Osteocyte (in vitro differentiated cells): ENCODE measurements at regions not wholly inside any gene's neighbourhood (a gene's known extent, or its start where the extent isn't known, plus 50 kb on each side); places are given as distances from the start of the nearest gene placed in this dataset.

ENCODE experiments used
- DNase-seq: peaks from one replicate; pipeline ENCODE4 v3.0.0; 2021; ENCODE audit warnings: mixed read lengths; ENCODE audit not compliant: unreplicated experiment; ENCODE audit errors: extremely low spot score
- H3K27ac Mint-ChIP-seq: one replicate; pipeline ENCODE4 v1.8.0; 2021; ENCODE audit warnings: mild to moderate bottlenecking, mixed read lengths; ENCODE audit not compliant: unreplicated experiment
- H3K27me3 Mint-ChIP-seq: one replicate; pipeline ENCODE4 v1.8.0; 2021; ENCODE audit warnings: mixed read lengths; ENCODE audit not compliant: unreplicated experiment
- H3K36me3 Mint-ChIP-seq: one replicate; pipeline ENCODE4 v1.8.0; 2021; ENCODE audit warnings: mixed read lengths; ENCODE audit not compliant: unreplicated experiment
- H3K4me1 Mint-ChIP-seq: one replicate; pipeline ENCODE4 v1.8.0; 2021; ENCODE audit warnings: mixed read lengths; ENCODE audit not compliant: unreplicated experiment
- H3K4me3 Mint-ChIP-seq: one replicate; pipeline ENCODE4 v1.8.0; 2021; ENCODE audit warnings: mild to moderate bottlenecking, moderate library complexity, mixed read lengths; ENCODE audit not compliant: unreplicated experiment
- H3K9me3 Mint-ChIP-seq: one replicate; pipeline ENCODE4 v1.8.0; 2021; ENCODE audit warnings: mixed read lengths; ENCODE audit not compliant: unreplicated experiment
- CTCF ChIP-seq: fragments of 200-600 bp; sonication (generic); IDR thresholded peaks from 2 replicates; pipeline ENCODE4 v1.5.0; 2021; ENCODE audit warnings: antibody characterized with exemption, mild to moderate bottlenecking, moderate library complexity

DNA sequence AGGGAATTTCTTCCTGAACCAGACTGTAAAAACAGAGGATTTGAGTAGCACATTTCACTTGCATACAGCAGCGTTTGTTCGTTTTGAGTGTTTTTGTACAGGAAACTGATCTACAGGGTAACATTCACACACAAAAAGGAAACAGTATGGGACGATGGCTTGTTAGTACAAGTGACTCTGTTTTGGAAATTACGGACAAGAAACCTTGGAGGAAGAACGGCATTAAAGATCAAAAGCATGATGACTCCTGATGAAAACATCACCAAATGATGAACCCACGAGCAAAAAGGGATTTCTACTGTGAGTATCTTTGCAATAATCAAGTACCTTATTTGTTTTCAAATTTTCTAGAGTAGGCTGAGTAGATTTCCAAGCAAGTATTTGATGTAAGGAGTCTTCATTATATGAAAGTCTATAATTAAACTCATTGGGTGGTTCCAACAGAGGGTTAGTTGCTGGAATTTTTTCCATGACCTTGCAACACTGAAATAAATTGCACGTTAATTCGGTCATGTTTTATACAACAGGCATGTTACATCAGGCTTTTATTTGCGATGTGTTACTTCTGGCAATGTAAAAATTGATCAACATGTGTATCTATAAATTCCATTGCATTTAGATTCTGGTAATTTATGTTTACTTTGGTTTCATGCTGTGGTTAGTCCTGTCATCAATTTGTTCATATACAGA is 76.7 kb upstream of the KCNK2 start:
- no peaks in the 10 kb centered on the region for H3K27me3 Mint-ChIP-seq
- no peaks in the 10 kb centered on the region for H3K36me3 Mint-ChIP-seq
- TF ChIP-seq CTCF, result no peak

GRCh38 chr1:215007880-215008279 is 74.7 kb upstream of the KCNK2 start:
- Mint-ChIP-seq H3K9me3 (no peaks in the 10 kb centered on the region), H3K4me3 (no peak overlapping the region), H3K27ac (no peak overlapping the region), H3K27me3 (no peaks in the 10 kb centered on the region), H3K36me3 (no peaks in the 10 kb centered on the region), H3K4me1 (peaks cover 23% of the 10 kb centered on the region)
- DNase-seq, result no peak
- TF ChIP-seq CTCF, result no peak

More for the DNA sequence above, 76.7 kb upstream of the KCNK2 start:
- Mint-ChIP-seq H3K27ac (no peak overlapping the region), H3K4me1 (peaks cover 23% of the 10 kb centered on the region), H3K9me3 (no peaks in the 10 kb centered on the region), H3K4me3 (no peak overlapping the region)
- no peak for DNase-seq

- DNase-seq, result no peak
- Mint-ChIP-seq H3K36me3 (no peaks in the 10 kb centered on the region), H3K9me3 (no peaks in the 10 kb centered on the region), H3K27ac (no peak overlapping the region), H3K4me1 (peaks cover 4% of the 10 kb centered on the region), H3K27me3 (peaks cover 5% of the 10 kb centered on the region), H3K4me3 (no peak overlapping the region)
- no peak for TF ChIP-seq CTCF
Measured at GRCh38 chr1:215018555-215018954, 64.0 kb upstream of the KCNK2 start.

DNA sequence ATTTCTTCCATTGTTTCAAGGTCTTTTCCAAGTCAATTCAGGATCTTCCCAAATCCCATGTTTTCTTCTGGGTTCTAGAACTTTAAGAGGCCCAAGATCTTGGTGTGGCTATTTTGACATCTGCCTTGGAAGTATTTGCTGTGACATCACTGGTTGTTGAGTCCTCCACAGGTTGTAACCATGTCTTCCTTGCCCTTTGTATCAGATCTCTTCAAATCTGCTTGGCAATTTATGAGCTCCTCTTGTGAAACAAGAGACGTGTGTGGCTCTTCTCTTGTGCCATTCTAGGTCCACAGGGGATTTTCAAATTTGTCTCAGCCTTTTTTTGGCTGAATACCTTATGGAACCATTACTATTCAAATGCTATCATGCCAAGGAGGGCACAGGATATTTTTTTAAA is 60.3 kb upstream of the KCNK2 start:
- H3K9me3 Mint-ChIP-seq, result no peaks in the 10 kb centered on the region
- no peak overlapping the region for H3K4me3 Mint-ChIP-seq
- DNase-seq, result no peak
- H3K4me1 Mint-ChIP-seq, result peaks cover 4% of the 10 kb centered on the region
- no peaks in the 10 kb centered on the region for H3K36me3 Mint-ChIP-seq
- TF ChIP-seq CTCF, result no peak
- H3K27me3 Mint-ChIP-seq, result peaks cover 7% of the 10 kb centered on the region
- no peak overlapping the region for H3K27ac Mint-ChIP-seq

DNA sequence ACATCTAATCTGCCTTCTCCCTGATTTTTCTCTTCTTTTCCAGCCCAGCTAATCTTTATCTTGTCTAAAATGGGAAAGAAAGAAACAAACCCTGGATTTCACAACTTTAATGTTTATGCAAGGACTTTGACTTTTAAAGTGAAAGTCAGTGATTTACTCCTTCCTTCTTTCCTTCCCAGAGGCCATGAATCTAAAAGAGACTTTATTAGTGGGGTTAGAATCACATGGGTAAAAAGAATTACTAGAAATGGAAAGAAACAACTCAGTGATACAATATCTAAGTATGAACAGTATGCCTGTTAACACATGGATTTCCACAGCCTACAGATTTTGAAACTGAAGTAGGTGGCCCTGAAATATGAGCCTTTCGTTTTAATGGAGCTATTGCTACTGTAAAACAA is 59.8 kb upstream of the KCNK2 start:
- TF ChIP-seq CTCF, result no peak
- DNase-seq, result no peak
- Mint-ChIP-seq H3K4me3 (no peak overlapping the region), H3K4me1 (peaks cover 4% of the 10 kb centered on the region), H3K27me3 (peaks cover 7% of the 10 kb centered on the region), H3K36me3 (no peaks in the 10 kb centered on the region), H3K27ac (no peak overlapping the region), H3K9me3 (no peaks in the 10 kb centered on the region)
